ENCODE measurements at regions not wholly inside any gene's neighbourhood (a gene's known extent, or its start where the extent isn't known, plus 50 kb on each side); places are given as distances from the start of the nearest gene placed in this dataset.
"Not testable (repeated sequence)": the region's sequence is repeated elsewhere in the genome, so short reads cannot be mapped to it uniquely, and the experiment has no call there.

GRCh38 chr7:73945022-73945421, 83.0 kb upstream of the ELN start:
- no peaks in the 10 kb centered on the region for H3K27me3 ChIP-seq (replicated peaks)
- peaks cover 10% of the 10 kb centered on the region for H3K4me1 ChIP-seq (replicated peaks)
- no peaks in the 10 kb centered on the region for H3K9me3 ChIP-seq (replicated peaks)
- no peak overlapping the region for H3K27ac ChIP-seq
- no peak for DNase-seq (ENCODE audit: low read depth in 1 of 2, low spot score in 2 of 2)
- H3K36me3 ChIP-seq: no peaks in the 10 kb centered on the region
- no peak overlapping the region for H3K4me3 ChIP-seq

GRCh38 chr7:73948287-73948686, 79.7 kb upstream of the ELN start:
- no peaks in the 10 kb centered on the region for H3K36me3 ChIP-seq
- no peaks in the 10 kb centered on the region for H3K9me3 ChIP-seq (replicated peaks)

DNA sequence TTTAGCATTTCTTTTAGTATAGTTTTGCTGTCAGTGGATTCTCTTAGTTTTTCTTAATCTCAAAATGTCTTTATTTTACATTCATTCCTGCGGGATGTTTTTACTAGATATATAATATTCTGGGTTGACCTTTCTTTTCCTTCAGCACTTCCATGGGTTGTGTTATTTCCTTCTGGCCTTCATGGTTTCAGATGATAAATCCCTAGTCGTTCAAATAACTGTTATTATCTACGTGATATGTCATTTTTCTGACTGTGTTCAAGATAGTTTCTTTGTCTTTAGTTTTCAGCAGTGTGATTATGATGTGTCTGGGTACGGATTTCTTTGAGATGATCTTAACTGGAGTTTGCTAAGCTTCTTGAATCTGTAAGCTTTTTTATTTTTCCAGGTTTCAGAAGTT, 75.7 kb upstream of the ELN start:
- DNase-seq (ENCODE audit: low read depth in 1 of 2, low spot score in 2 of 2): no peak
- Histone ChIP-seq H3K4me3 (no peak overlapping the region), H3K27ac (no peak overlapping the region), H3K4me1 (replicated peaks) (no peaks in the 10 kb centered on the region), H3K9me3 (replicated peaks) (no peaks in the 10 kb centered on the region), H3K36me3 (no peaks in the 10 kb centered on the region), H3K27me3 (replicated peaks) (no peaks in the 10 kb centered on the region)

More at GRCh38 chr7:73948287-73948686, 79.7 kb upstream of the ELN start:
- DNase-seq (ENCODE audit: low read depth in 1 of 2, low spot score in 2 of 2): no peak
- Histone ChIP-seq H3K27me3 (replicated peaks) (no peaks in the 10 kb centered on the region), H3K27ac (no peak overlapping the region), H3K4me1 (replicated peaks) (no peaks in the 10 kb centered on the region), H3K4me3 (no peak overlapping the region)

DNA sequence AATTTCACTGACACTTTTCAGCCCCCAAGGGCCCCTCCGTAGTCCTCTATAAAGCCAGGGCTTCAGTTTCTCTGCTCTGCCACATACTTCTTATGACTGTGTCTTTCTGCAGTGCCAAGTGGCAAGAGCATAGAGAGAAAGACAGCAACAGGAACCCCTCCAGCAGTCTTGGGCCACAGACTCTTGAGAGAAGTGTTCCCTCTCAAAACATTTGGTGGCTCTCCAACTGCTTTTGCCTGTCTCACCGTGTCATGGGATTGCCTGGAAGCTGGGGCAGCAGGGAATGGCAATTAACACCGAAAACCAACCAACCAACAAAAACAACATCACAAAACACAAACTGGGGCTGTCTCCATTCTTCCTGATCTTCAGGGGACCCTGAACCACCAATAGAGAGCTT, 73.8 kb upstream of the ELN start:
- Histone ChIP-seq H3K27ac (no peak overlapping the region), H3K9me3 (replicated peaks) (no peaks in the 10 kb centered on the region), H3K27me3 (replicated peaks) (no peaks in the 10 kb centered on the region), H3K36me3 (no peaks in the 10 kb centered on the region), H3K4me1 (replicated peaks) (no peaks in the 10 kb centered on the region), H3K4me3 (no peak overlapping the region)
- DNase-seq (ENCODE audit: low read depth in 1 of 2, low spot score in 2 of 2): no peak

DNA sequence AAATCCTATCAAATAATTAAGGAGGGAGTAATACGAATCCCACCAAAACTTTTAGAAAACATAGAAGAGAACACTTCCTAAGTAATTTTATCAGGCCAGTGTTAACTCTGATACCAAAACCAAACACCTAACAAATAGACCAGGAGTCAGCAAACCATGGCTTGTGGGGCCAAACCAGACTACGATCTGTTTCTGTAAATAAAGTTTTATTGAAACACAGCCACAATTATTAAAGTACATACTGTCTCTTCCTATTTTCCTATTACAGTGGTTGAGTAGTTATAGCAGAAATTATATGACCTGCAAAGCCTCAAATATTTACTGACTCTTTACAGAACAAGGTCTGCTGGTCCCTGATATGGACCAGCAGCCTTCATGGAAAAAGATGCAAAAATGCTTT, 73.1 kb upstream of the ELN start:
- Histone ChIP-seq H3K4me3 (no peak overlapping the region), H3K4me1 (replicated peaks) (no peaks in the 10 kb centered on the region)

DNA sequence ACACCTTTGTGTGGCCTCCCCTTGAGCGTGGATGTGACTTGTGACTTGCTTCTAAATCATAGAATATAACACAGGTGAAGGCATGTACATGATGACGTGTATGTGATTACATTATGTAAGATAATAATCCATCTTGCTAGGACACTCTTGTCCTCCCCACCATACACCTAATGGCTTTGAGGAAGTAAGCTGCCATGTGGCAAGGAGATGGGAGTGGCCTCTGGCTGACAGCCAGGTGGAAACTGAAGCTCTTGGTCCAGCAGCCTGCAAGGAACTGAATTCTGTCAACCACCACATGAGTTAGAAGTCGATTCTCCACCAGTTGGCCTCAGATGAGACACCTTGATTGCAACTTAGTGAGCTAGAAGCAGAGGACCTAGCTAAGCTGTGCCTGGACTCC, 67.4 kb upstream of the ELN start:
- Histone ChIP-seq H3K4me3 (no peak overlapping the region), H3K27me3 (replicated peaks) (no peaks in the 10 kb centered on the region), H3K27ac (no peak overlapping the region), H3K36me3 (no peaks in the 10 kb centered on the region), H3K4me1 (replicated peaks) (no peaks in the 10 kb centered on the region), H3K9me3 (replicated peaks) (peaks cover 10% of the 10 kb centered on the region; the same call in 1 of the 2 replicates)
- no peak for DNase-seq (ENCODE audit: low read depth in 1 of 2, low spot score in 2 of 2)

More for the DNA sequence above, 73.1 kb upstream of the ELN start:
- Histone ChIP-seq H3K27me3 (replicated peaks) (no peaks in the 10 kb centered on the region), H3K9me3 (replicated peaks) (no peaks in the 10 kb centered on the region), H3K36me3 (no peaks in the 10 kb centered on the region), H3K27ac (no peak overlapping the region)
- no peak for DNase-seq (ENCODE audit: low read depth in 1 of 2, low spot score in 2 of 2)

GRCh38 chr7:73961991-73962390, 66.0 kb upstream of the ELN start:
- not testable (repeated sequence) for H3K4me1 ChIP-seq (replicated peaks); H3K9me3 ChIP-seq (replicated peaks); H3K4me3 ChIP-seq; DNase-seq (ENCODE audit: low read depth in 1 of 2, low spot score in 2 of 2); H3K27me3 ChIP-seq (replicated peaks); H3K27ac ChIP-seq; H3K36me3 ChIP-seq

DNA sequence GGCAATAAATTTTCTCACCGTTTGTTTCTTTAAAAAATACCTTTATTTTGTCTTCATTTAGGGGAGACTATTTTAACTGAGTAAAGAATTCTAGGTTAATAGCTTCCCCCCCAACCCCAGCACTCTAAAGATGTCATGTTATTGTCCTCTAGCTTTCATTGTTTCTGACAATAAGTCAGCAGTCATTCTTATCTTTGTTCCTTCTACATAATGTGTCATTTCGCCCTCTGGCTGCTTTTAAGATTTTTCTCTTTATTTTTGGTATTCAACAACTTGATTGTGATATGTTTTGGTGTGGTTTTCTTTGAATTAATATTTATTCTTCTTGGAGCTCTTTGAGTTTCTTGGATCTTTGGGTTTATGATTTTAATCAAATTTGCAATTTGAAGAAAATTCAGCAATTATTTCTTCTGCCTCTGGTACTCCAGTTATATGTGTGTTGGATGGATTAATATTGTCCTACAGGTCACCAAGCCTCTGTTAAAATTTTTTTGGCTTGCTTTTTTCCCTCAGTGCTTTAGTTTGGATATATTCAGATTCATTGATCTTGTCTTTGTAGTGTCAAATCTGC, 64.6 kb upstream of the ELN start:
- DNase-seq (ENCODE audit: low read depth in 1 of 2, low spot score in 2 of 2): no peak

DNA sequence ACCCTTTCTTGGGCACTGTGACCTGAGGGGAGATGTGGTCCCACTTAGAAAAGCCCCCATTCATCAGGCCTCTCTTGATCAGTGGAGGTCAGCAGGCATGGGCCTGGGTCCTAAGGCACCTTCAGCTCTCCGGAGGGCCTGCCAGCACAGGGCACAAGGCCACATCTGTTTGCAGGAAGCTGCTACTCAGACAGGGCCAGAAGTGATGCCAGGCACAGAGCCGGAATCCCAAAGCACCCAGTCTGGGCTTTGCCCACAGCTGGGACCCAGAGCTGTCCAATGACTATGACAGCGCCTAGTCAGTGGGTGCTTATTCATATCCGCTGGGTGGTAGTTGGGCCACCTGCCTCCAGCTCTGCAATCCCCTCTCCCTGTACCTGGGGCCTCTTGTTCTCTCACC, 63.2 kb upstream of the ELN start:
- Histone ChIP-seq H3K4me1 (replicated peaks) (no peaks in the 10 kb centered on the region), H3K36me3 (no peaks in the 10 kb centered on the region), H3K4me3 (no peak overlapping the region), H3K27me3 (replicated peaks) (no peaks in the 10 kb centered on the region), H3K9me3 (replicated peaks) (peaks cover 10% of the 10 kb centered on the region; the same call in 1 of the 2 replicates), H3K27ac (no peak overlapping the region)
- no peak for DNase-seq (ENCODE audit: low read depth in 1 of 2, low spot score in 2 of 2)

More for the DNA sequence above, 64.6 kb upstream of the ELN start:
- H3K36me3 ChIP-seq: no peaks in the 10 kb centered on the region
- H3K9me3 ChIP-seq (replicated peaks): peaks cover 10% of the 10 kb centered on the region; the same call in 1 of the 2 replicates
- H3K27me3 ChIP-seq (replicated peaks): no peaks in the 10 kb centered on the region
- no peak overlapping the region for H3K27ac ChIP-seq
- H3K4me1 ChIP-seq (replicated peaks): no peaks in the 10 kb centered on the region
- H3K4me3 ChIP-seq: no peak overlapping the region

GRCh38 chr7:73966062-73966940, 61.7 kb upstream of the ELN start:
- Histone ChIP-seq H3K4me1 (replicated peaks) (no peaks in the 10 kb centered on the region), H3K4me3 (no peak overlapping the region)
- peak in 1 of 2 experiments; percentile 31 for DNase-seq (ENCODE audit: low read depth in 1 of 2, low spot score in 2 of 2)

GRCh38 chr7:73966941-73967831, 60.8 kb upstream of the ELN start:
- Histone ChIP-seq H3K4me1 (replicated peaks) (no peaks in the 10 kb centered on the region), H3K4me3 (no peak overlapping the region), H3K9me3 (replicated peaks) (peaks cover 10% of the 10 kb centered on the region; the same call in 1 of the 2 replicates), H3K27ac (no peak overlapping the region), H3K27me3 (replicated peaks) (no peaks in the 10 kb centered on the region), H3K36me3 (no peaks in the 10 kb centered on the region)
- peak in 1 of 2 experiments; percentile 37 for DNase-seq (ENCODE audit: low read depth in 1 of 2, low spot score in 2 of 2)

More at GRCh38 chr7:73966062-73966940, 61.7 kb upstream of the ELN start:
- no peak overlapping the region for H3K27ac ChIP-seq
- no peaks in the 10 kb centered on the region for H3K27me3 ChIP-seq (replicated peaks)
- H3K36me3 ChIP-seq: no peaks in the 10 kb centered on the region
- H3K9me3 ChIP-seq (replicated peaks): peaks cover 10% of the 10 kb centered on the region; the same call in 1 of the 2 replicates

- Histone ChIP-seq H3K36me3 (no peaks in the 10 kb centered on the region), H3K4me3 (no peak overlapping the region), H3K4me1 (replicated peaks) (no peaks in the 10 kb centered on the region), H3K27me3 (replicated peaks) (no peaks in the 10 kb centered on the region), H3K9me3 (replicated peaks) (peaks cover 5% of the 10 kb centered on the region; the same call in 1 of the 2 replicates), H3K27ac (no peak overlapping the region)
- DNase-seq (ENCODE audit: low read depth in 1 of 2, low spot score in 2 of 2): peak in 1 of 2 experiments; percentile 24
These were observed 60.1 kb upstream of the ELN start for GRCh38 chr7:73967832-73968290.

- Histone ChIP-seq H3K4me1 (replicated peaks) (no peaks in the 10 kb centered on the region), H3K9me3 (replicated peaks) (no peaks in the 10 kb centered on the region), H3K27me3 (replicated peaks) (no peaks in the 10 kb centered on the region), H3K36me3 (no peaks in the 10 kb centered on the region), H3K4me3 (no peak overlapping the region), H3K27ac (no peak overlapping the region)
- no peak for DNase-seq (ENCODE audit: low read depth in 1 of 2, low spot score in 2 of 2)
These were observed 59.5 kb upstream of the ELN start for GRCh38 chr7:73968487-73968886.
